ENCODE measurements at regions not wholly inside any gene's neighbourhood (a gene's known extent, or its start where the extent isn't known, plus 50 kb on each side); places are given as distances from the start of the nearest gene placed in this dataset.

DNA sequence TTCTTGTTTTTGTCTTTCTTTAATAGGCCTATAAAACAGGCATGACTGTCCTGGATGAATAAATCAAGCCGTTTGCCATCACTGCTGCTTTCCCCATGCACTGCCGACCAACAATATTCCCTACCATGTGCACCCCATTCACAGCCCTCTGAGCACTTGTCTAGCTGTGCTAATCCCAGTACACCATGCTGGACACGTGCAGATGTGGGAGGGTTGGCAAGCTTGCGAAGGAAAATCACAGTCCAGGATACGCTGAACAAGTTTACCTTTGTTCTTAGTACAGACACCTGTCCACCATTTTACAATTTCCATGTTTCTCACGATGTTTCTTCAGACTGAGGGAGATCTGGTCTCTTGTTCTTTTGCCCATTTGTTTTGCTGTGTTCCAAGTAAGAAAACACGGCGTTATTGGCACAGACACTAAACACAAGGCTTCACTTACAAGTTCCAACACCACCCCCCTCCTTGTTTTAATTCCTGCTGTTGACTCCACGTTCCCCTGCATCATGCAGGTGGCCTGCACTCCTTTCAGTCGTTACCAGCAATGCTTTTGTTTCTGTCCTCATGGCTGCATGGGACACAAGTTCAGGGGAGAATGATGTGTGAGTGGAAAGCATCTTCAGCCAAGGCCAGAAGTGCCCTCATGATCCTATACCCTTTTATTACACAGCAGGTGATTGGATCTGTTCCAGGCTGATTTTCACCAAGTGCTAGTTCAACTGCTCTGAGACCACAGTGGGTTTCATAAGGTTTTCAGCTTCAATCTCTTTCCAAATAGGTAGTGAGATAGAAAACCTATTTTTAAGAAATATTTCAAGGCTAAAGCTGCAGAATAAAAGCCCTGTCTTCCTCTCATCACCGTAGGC lies 608.9 kb downstream of the IRX1 start:
- no peak for DNase-seq

DNA sequence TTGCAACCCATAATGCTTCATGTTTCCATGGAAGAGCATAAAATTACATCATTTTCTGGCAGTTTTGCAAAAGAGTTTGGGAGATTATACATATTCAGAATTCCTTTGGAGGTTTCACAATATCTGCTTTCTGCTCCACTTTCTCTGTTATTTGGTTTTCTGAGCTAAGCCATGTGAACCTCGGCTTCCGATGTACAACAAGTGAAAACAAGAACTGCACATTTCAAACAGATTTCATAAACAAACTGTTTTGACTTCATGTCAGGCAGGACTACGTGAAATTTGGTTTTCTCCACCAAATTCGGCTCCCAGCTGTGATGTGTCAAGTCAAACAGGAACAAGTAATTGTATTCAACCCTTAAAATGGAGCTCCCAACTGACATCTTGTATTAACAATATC lies 609.8 kb downstream of the IRX1 start:
- DNase-seq, result no peak

DNA sequence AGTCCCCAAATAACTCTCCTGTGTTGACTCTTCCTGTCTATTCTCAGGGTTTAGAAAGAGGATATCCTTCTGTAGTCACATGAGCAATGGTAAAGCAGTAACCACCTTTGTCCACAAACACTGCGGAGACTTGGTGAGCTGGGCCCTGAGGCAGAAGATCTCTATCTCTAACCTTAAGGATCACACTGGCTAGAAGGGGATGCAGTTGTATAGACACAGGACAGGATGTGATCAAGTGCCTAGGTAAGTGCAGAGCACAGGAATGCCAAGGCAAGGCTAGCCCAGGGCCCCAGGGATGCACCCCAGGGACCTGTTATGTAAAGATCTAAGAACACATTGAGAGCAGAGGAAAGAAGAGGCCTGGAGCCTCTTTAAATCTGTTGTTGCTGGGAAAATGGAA lies 610.5 kb downstream of the IRX1 start:
- no peak for DNase-seq

DNA sequence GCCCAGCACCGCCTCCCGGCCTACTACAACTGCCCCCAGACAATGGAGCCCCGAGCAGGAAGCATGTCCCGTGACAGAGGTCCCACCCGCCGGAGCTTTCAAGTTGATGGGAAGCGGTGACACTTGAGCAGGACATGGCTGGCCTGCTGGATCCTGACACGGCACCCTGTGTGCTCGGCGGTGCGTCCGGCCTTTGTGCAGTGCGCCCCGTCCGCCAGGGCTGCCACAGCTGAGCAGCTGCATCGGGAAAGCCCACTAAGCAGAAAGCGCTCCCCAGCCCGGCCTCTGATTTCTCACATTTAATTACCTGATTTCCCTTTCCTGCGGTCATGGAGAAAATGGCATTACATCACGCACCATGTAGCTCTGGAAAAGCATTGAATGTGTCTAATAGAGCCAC lies 611.9 kb downstream of the IRX1 start:
- DNase-seq, result no peak

DNA sequence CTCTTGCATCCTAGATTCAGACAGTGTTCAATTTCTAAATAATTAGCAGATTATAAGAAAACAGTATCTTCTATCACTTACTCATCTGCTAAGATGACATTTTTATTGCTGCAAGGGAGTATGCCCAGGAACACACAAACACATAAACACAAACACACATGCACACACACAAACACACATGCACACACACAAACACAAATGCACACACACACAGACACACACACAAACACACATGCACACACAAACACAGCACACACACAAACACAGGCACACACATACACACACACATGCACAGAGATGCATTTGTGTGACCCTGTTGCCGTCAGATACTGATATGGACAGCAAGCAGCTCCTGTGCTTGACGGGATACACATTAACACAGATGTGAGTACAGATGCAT lies 612.9 kb downstream of the IRX1 start:
- no peak for DNase-seq

DNA sequence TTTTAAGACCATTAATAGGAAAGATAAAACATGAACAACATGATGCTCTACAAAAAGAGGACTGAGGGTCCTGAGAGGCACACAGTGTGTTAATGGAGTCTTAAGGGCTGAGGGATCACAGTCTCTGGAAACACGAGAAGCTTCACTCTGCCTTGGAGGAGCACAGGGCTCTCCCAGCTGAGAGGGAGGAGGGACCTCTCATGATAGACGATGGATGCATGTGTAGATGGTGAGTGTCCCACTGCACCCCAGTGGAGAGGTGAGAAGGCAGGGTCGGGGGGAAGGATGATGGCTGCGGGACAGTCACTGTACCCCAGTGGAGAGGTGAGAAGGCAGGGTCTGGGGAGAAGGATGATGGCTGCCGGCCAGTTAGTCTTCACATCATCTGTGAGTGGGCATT lies 613.4 kb downstream of the IRX1 start:
- no peak for DNase-seq

DNA sequence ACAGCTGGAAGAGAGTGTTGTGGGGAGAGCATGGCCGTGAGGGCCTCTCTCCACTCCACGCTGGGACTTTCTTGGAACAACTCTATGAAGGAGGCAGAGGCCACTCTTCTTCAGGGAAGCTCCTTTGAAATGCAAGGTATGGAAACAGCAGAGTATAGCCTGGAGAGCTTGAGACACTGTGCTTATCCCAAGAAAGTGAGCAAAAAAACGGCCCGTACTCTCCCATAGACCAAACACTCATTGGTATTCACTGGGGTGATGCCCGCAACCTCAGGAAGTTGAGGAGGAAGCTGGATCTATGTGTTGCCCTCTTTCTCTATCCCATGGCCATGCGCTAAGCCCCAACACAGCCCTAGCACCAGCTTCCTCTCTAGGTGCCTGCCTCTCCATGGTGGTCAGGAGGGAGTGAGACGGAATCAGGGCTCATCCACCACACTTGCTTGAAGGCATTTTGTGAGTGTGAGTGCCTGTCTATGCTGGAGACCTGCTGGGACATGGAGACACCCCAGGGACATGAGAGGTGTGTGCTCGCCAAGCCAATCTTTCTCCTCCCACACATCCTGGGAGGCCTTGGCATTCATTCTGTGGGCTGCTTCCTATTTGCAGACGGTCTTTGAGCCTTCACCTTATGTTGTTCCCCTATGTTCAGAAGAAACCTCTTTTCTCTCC lies 616.6 kb downstream of the IRX1 start:
- no peak for DNase-seq

DNA sequence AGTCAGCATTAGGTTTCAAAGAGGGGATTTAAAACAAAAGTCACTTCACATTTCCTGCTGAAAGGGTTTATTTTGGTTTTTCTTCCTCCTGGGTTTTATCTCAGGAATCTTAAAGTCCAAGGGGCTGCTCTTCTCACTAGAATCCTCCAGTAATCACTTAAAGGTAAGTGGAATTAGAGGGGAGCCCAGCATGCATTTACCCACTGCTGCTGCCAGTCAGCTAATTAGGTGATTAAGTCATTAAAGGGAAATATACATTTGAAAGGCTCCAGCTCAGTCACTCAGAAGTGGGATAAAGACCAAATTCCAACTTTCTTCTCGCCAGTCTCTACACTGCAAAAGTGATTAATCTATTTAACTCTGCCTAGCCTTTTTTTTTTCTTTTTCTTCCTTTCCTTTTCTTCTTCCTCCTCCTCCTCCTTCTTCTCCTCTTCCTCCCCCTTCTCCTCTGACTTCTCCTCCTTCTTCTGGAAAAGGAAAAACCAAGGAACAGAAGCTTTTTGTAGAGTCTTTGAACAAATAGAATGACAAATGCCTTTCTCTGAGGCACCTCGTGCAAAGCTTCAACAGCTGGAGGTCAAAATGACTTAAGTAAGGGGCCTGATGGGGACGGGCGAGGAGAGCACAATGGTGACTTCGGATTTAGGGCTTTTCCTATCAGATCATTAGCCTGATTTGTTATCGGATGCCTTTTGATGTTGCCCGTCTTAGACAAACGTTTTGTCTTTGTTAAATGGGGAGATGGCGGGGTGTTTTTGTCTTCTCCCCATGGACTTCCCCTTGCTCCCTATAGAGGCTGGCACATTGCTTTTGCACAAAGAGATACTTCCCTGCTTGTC lies 617.6 kb downstream of the IRX1 start:
- no peak for DNase-seq

DNA sequence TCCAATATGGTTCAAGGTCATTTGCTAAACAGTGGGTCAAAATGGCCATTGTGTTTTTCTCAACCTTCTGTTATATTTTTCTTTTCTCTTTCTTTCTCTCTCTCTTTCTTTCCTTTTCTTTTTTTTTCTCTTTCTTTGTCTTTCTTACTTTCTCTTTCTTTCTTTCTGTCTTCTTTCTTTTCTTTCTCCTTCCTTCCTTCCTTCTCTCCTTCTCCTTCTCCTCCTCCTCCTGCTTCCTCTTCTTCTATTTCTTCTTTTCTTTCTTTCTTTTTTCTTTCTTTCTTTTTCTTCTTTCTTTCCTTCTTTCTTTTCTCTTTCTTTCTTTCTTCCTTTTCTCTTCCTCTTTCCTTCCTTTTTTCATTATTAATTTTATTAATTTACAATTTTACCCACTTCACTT lies 619.5 kb downstream of the IRX1 start:
- no peak for DNase-seq

DNA sequence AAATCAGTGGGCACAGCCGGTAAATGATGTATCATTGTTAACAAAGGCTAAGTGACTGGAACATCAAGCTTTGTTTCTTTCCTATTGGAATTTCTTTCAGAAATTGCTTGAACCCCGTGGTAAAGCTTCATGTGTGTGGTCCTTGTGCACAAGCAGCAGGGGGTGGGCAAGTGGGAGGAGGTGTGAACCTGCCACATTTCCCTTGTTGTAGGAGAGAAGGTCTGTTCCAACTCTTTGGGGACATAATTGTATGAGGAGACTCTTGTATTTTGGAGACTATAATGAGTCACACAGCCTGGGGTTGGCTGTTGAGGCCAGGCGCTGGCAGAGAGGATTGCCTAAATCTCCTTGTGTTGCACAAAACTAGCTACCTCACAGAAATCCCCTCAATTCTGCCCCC lies 620.5 kb downstream of the IRX1 start:
- no peak for DNase-seq

DNA sequence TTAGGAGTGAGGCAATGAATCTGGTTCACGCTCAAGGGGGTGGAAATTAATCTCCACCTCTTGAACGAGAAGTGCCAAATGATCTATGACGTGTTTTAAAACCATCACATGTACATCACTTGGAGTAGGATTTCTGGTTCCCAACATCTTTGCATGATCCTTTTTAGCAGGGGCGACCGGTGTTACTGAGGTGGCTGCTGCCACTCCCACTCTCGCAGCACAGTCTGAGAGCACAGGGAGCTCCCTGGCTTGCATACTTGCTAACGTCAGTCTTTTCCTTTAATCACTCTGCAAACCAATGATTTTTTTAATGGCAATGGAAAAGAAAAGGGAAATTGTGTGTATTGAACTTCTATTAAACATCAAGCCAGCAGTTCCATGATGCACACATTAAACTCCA lies 624.4 kb downstream of the IRX1 start:
- DNase-seq, result no peak

DNA sequence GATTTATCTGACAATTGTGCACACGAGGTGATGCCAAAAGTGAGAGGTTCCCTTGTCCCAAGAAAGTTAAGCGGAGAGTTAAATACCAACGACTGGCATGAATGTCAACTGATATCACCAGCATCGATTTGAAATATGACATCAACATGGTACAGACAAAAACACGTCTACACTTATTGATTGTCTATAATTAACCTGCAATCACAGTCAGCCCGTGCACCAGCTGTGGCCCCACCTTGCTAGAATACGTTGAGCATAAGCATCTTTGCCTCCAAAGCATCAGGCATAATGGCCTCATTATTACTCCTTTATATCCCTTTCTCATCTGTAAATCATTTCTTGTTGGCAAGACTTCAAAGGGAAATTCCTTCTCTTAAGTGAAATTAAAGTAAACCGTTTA lies 625.4 kb downstream of the IRX1 start:
- DNase-seq, result no peak

DNA sequence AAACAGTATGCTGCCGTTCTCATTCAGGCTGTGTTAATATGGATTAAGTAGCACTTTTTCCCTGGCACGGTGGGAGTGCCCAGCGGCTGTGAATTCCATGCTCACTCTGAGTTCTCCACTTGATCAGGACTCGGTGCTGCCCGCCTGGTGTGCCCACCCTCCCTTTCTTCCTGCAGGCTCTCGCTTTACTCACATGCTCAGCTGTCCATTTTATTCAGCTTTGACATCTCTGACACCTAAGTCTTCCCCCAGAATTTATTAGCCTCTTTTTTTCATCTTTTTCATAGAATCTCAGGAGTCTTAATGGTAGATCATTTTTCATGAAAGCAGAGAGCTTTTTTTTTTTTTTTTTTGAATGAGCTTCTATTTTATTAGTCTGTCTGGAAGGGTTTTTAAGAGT lies 626.5 kb downstream of the IRX1 start:
- DNase-seq, result no peak

DNA sequence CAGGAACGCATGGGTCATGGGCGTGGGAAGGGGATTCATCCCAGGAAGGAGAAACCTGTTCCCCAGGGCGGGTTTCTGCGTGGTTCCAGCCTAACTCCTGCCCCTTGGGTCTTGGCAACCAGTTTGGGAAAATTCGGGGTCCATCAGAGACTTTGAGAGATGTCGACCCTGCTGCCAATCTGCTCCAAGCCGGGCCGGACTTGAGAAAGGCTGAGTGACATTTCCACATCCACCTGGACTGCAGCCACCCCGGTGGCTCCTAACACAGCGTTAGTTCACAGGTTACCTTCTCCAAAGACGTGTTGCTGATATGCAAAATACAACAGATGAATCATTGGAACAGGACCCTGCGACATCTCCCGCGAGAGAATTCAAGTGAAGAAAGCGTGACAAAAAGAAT lies 627.2 kb downstream of the IRX1 start:
- DNase-seq, result no peak

DNA sequence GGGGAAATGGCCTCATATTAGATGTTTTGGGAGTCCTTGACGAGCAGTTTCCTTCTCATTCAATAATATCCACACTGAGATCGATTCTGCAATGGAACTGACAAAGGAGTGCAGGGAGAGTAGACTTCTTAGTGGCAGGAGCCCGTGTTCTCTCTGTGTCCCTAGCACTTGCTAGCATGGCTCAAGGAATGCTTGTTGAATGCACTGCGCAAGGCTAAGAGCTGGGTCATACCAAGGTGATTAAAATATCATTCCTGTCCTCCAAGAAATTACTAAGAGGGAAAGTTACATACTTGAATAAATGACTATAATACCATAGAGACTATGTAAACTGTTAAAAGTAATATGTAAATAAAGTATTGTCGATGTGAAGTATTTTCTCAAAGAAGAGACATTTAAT lies 630.1 kb downstream of the IRX1 start:
- DNase-seq, result no peak

DNA sequence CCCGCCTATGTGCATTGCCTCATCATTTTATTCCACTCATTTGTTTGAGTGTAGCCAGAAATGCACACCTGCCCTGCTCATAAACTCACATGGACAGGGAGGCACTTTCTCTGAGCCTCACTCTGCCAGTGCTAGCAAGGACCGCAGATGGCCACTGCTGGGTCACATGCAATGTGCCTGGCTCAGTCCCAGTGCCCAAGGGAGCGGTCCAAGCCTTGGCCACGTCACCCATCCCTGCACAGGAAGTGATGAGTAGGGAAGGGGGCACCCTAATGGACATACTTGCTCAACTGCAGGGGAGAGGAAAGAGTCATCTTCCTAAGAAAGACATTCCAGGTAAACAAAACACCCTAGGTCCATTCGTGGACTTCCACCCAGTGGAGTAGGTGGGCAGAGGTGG lies 630.9 kb downstream of the IRX1 start:
- DNase-seq, result no peak

DNA sequence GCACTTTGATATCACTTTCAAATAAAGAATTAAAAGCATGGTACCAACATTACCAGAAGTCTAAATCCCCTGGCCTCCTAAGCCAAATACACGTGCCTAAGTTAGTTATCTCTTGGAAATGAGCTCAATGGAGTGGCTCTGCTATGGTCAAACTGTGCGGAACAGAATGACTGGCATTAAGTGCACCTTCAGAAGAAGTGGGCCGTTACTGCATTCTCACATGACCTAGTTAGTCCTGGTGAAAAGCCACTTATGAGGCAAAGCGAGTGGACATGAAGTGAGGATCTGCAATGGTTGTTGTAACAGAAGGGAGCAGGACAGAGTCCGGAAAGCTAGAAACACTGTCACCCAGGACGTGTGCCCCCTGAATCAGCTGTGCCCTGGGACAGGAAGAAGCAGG lies 633.1 kb downstream of the IRX1 start:
- DNase-seq, result no peak

DNA sequence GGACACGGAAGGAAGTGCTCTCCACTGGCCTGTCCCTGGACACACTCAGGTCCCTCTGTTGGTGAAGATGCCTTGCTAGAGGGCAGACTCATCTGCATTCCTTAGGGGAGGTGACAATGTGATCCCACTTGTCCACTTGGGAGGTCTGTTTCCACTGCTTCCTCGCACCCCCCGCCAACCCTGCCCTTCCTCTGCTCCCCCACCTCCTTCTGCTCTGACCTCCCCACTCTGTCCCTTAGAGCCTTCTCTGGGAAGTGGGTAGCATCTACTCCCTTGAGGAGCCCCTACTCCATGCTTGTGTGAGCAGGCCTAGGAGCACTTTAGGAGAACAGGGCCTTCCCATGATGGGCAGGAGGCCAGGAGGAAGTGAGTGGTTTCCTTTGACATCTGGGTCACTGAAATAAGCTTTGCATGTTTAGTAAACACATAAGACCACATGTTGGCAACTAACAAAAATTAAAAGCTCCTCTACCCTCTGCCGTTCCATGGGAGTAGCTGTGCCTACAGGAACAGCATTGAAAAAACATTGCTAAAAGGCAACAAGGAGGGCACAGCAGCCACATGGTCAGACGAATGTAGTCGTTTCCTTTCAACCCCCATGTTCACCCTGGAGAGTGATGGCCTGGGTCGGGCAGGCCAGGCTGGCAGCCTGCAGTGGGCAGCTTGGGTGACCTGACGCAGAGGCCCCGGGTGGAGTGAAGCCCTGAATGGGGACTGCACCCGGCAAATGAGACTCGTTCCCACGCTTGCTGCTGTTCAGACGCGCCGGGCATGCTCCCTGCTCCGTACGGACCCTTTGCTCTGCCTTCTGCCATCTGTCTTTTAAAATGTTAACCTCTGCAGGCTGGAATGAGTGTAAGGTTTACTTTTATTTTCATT lies 634.0 kb downstream of the IRX1 start:
- DNase-seq, result no peak

DNA sequence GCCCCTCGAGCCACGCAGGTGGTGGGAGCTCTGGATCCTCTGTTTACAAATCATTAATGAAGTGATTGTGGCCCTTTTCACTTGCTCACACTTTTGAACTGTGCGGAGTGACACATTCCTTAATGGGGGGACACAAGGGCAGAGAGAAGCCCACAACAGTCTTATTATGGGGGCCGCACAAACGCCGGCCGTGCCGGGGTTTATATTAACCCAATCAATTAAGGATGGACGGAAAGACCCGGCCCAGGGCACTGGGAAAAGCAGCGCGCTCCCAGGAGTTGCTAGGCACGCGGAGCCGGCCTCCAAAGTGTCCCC lies 634.8 kb downstream of the IRX1 start:
- no peak for DNase-seq

DNA sequence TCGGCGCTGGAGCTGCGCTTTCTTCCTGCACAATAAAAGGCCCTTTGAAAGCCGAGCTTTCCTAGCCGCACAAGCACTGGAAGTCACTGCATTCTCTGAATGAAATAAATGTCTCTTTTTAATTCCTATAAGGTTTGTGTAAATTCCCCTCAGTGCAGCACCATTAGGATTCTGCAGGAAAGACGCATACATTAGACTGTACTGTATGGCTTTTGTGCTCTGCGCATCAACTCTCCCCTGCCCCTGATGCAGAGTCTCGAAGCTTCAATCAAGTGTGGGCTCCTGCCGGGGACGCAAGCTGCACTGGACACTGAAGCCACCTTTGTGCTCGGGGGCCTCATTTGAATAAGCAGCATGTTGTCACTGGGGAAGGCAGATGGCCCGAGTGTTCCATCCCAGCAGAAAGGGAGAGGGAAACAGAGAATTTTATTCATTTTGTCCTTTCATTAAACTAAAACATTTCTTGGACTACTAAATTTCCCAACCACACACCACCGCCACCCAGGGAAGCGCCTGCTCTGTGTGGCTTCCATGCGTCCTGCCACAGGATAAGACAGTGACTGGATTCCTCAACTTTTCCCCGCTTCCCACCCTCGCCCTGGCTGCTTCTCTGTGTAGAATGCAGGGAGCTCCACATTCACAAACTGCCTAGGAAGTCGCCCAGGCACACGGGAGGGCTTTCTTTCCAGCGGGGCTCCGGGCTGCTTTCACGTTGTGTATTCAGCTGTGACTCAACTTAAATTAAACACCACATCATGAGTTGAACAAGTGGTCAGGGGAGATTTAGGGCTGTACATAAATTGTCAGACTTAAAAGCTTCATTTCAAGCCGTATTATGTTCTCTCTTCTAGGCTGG lies 635.4 kb downstream of the IRX1 start:
- DNase-seq, result no peak

DNA sequence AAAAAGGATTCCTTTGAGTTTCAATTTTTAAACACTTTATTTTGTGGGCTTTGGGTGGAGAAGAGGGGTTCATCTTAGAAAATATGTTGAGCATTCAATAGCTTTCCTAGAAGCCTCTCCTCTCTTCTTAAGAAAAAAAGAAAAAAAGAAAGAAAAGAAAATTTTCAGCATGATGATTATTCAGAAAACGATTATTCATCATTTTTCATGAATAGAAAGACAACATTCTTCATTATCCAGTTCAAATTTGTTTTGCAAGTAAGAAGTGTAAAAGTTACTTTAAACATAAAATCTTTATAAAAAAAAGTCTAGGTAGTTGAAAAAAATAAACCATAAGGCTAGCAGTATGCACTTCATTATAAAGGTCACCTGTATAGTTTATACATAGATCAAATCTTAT lies 636.5 kb downstream of the IRX1 start:
- DNase-seq, result no peak

DNA sequence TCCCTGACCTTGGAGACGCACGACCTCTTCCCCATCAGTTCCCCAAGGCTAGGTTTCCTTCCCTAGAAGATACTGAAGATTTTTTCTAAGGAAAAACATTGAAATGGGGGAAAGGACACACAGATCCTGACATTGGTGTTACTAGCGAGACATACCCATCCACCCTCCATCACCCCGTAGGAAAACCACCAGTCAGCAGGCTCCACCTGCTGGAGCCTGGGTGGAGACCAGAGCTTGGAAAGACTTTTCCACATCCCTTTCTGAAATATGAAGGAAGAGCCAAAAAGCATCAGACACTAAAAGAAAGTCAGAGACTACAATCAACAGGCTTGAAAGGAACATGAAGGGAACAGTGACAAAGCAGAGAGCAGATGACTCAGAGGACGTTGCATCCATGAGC lies 638.0 kb downstream of the IRX1 start:
- no peak for DNase-seq
